Right lobe of liver (tissue), 4 donors: ENCODE measurements at regions not wholly inside any gene's neighbourhood (a gene's known extent, or its start where the extent isn't known, plus 50 kb on each side); places are given as distances from the start of the nearest gene placed in this dataset.

Experiments
- CTCF ChIP-seq, 4 donors: fragments of 200-600 bp in 3 of 4; fragments of 450-650 bp in 1 of 4; IDR thresholded peaks; one replicate each; pipeline versions ENCODE4 v1.5.1 to v1.8.0; 2016 to 2022; ENCODE audit warnings: antibody characterized with exemption in 4 of 4, mild to moderate bottlenecking in 2 of 4
- POLR2A ChIP-seq: fragments of 450-650 bp; IDR thresholded peaks from one replicate; pipeline ENCODE4 v1.6.1; 2017; ENCODE audit warnings: antibody characterized with exemption, mild to moderate bottlenecking
- donor health status: DM: no; HTN: no; CAD: no.
- donor health status: DM: no; HTN: no; CAD: no.
- donor health status: DM: no; HTN: yes; CAD: no.

GRCh38 chr6:117138425-117138824 lies 126.9 kb upstream of the VGLL2 start:
- no peak for TF ChIP-seq CTCF (IDR thresholded peaks at IDR 0.05)
- no peak for TF ChIP-seq POLR2A
